Effector CD8-positive, alpha-beta T cell (primary cell): ENCODE measurements at regions not wholly inside any gene's neighbourhood (a gene's known extent, or its start where the extent isn't known, plus 50 kb on each side); places are given as distances from the start of the nearest gene placed in this dataset.

Experiments used
- DNase-seq: peaks from one replicate; lab custom pipeline; 2025; lab: John Stamatoyannopoulos, UW

- no peak for DNase-seq
Observed at GRCh38 chr15:96218623-96219455, 111.7 kb upstream of the NR2F2 start.

DNA sequence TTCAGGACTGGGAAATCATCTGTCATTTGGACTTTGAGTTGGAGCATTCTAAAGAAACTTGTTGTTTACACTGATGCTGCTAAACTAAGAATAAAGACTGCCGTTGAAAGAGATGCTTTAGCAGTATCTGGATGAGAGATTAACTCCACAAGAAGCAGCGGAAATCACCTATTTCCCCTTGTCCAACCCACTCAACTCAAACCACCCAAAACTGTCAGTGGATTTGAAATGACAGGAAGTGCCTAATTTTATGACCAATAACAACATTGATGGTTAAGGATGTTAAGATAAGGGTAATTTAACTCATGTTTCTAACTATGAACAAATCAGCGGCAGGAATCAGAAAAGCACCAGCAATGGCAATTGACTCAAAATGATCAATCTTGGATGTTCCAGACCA, 110.8 kb upstream of the NR2F2 start:
- DNase-seq = no peak

DNA sequence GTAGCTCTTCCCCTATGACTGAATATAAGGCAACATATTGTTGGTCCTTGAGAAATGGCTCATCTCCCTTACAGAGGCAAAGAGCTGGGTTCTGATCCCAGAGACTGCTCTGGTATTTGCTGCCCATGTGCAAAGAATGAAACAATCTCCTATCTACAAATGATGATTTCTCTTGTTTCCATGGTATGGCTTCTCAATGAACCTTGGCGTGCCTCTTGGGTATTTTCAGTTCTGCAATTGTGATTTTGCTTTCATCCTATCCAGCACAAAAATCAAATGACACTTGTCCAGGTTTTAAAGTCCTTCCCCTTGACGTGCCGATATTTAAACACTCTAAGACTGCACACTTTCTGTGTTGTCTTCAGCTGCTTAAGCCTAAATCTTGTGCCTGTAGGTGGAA, 109.8 kb upstream of the NR2F2 start:
- DNase-seq = no peak

DNA sequence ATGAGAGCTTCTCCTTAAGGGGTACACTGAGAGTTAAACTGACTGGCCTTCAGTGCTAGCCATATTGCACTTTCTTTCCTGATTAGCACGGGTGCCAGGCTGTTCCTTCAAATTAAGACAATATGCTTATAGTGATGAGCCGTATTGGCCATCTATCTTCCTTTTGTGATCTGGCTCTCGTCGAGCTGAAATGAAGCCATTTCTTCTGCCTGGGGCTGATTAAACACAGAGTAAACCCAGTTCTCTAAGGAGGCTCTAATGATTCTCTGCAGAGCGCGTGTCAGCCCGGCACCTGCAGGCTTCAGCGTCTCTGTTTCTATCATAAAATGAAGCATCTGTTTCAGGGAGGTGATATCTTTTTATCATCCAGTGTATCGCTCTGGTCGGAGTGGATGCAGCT, 107.5 kb upstream of the NR2F2 start:
- no peak for DNase-seq

- DNase-seq = no peak
Observed at GRCh38 chr15:96223939-96224338, 106.6 kb upstream of the NR2F2 start.

DNA sequence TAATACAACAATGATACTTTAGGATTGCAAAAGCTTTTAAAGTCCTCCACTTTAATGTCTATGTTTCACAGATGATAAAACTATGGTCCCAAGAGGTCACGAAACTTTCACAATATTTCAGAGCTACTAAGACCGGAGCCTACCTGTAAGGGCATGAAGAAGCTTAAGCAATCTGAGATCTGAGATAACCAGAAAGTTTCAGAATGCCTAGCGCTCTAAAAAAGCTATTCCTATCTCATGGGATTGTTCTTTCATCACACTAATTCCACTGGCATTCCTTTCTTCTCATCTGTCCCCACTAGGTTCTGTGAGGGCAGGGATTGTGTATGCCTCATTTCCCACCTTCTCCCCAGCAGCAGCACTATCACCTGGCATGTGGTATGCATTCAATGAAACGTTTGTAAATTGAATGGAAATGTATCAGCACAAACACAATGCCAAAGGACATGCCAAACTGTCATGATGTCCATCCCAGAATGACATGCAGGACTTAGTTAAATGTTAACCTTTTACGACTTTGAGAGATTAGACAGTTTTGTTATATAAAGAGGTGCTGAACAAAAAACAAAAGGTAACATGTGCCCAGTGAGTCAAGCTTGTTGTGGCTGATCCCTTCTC, 104.7 kb upstream of the NR2F2 start:
- no peak for DNase-seq

- no peak for DNase-seq
Observed at GRCh38 chr15:96230526-96231181, 99.8 kb upstream of the NR2F2 start.

- no peak for DNase-seq
Observed at GRCh38 chr15:96232335-96232734, 98.2 kb upstream of the NR2F2 start.

- DNase-seq = no peak
Observed at GRCh38 chr15:96234109-96234892, 96.2 kb upstream of the NR2F2 start.

DNA sequence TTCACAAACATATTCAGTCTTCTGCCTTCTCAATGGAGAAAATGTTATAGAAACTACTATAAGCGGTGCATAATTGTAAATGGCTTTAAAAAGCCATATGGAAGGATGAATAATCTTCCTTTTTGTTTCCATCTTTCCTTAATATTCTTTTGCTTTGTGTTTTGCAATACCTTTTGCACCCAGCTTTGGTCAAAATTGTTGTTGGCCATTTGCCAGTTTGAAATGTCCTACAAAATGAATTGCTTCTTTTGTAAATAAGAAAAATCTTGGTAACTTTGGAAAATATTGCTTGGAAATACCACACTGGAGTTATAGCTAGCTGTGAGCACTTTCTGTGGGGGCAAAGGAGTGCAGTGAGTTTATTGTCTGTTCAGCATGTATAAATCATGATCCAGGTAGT, 93.5 kb upstream of the NR2F2 start:
- DNase-seq = no peak

DNA sequence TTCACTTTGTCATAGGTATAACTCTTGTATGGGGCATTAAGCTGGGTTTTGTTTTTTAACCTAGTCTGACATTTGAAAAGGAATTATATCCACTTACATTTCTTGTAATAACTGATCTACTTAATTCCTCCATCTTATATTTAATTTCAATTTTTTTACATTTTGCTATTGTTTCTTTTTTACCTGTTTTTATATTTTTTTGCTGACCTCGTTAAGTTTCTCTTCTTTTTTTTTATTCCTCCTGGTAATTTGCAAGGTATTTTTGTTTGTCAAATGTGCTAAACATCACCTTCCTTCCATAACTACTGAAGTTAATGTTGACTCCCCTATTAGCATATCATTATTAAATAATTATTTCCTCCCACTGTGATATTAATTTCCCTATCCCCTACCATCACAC, 87.7 kb upstream of the NR2F2 start:
- DNase-seq = no peak

- DNase-seq = no peak
Observed at GRCh38 chr15:96243701-96244100, 86.8 kb upstream of the NR2F2 start.

- no peak for DNase-seq
Observed at GRCh38 chr15:96245252-96245651, 85.2 kb upstream of the NR2F2 start.

DNA sequence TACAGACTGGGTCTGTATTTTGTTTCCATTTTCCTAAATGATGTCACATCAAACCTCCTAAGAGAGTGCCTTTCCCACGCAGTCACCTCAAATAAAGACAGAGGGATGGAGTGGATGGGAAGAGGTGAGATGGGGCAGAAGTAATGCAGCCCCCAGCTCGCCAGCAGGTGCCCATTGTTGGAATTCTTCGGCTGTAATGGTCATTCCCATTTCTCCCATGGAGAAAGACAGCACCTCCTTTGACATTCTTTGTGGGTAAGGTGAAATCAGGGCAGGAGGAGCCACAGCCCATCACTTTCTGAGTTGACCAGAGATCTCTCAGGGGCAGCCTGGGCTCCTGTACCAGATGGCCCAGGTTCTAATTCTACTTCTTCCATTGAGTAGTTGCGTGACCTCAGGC, 84.4 kb upstream of the NR2F2 start:
- no peak for DNase-seq

GRCh38 chr15:96247621-96248305, 82.7 kb upstream of the NR2F2 start:
- no peak for DNase-seq

- DNase-seq = no peak
Observed at GRCh38 chr15:96252148-96252547, 78.4 kb upstream of the NR2F2 start.

DNA sequence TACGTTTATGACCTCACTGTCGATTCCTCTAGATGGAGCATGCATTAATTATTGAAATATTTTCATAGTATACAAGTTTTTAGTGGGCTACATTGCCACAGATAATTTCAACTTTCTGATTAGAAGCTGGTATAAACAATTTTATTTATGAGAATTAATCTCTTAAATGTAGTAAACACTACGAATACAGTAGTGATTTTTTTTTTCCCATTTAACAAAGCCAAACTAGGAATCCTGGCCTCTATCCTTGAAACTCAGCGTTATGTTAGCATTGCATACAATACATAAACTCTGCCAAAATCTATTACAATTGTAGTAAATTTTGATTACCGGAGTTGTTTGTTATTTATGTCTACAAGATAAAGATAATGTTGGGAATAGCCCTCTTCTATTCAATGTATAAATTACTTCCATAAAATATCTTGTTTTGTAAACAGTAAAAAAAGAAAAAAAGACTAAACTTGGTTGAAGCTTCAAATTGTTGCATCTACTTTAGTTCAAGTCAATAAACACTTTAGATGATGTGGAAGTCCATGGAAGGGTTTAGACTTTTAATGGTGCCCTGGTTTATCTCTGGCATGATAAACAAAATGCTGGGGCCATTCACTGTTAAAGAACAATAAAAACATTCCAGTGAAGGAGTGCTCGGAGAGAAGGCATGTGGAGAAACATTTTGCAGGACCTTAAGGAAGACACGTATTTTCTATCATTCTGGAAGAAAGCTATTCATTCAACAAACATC, 77.3 kb upstream of the NR2F2 start:
- no peak for DNase-seq

GRCh38 chr15:96254173-96254572, 76.3 kb upstream of the NR2F2 start:
- no peak for DNase-seq

GRCh38 chr15:96255599-96255998, 74.9 kb upstream of the NR2F2 start:
- no peak for DNase-seq

GRCh38 chr15:96261575-96262034, 68.9 kb upstream of the NR2F2 start:
- no peak for DNase-seq

DNA sequence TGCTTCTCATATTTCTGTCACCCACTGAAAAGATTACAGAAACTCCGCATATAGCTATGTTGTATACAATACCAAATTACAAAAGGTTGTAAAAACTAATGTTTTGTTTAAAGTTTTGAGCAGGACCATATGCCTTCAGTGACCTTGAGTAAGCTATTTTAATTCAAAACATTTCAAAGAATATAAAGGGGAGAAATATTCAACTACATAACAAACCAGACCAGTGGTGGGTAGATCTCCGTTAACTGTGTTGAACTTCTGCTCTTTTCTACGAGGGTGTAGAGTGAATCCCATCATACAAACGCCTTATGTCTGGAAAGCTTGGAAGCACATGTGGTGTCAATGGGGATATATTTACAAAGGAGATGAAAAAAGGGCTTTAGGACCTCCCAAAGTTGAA, 68.4 kb upstream of the NR2F2 start:
- DNase-seq = no peak
